ENCODE measurements at regions not wholly inside any gene's neighbourhood (a gene's known extent, or its start where the extent isn't known, plus 50 kb on each side); places are given as distances from the start of the nearest gene placed in this dataset.
"Not testable (repeated sequence)": the region's sequence is repeated elsewhere in the genome, so short reads cannot be mapped to it uniquely, and the experiment has no call there.

GRCh38 chr1:10948463-10948775 lies 64.0 kb upstream of the TARDBP start:
- DNase-seq, result no peak
- Histone ChIP-seq H3K4me3 (replicated peaks in 1 of 3; ENCODE audit: low read depth in 2 of 3, low read length in 3 of 3) (no peak overlapping the region), H3K9me3 (replicated peaks in 1 of 2; ENCODE audit: control insufficient read depth in 1 of 2, insufficient read depth in 1 of 2, low read length in 2 of 2) (peaks cover 1 to 3% of the 10 kb centered on the region in 2 donors), H3K36me3 (replicated peaks in 1 of 2; ENCODE audit: control insufficient read depth in 1 of 2, insufficient read depth in 2 of 2, low read length in 2 of 2) (no peaks in the 10 kb centered on the region), H3K79me2 (ENCODE audit: insufficient read depth, low read length) (no peaks in the 10 kb centered on the region), H3K4me2 (replicated peaks; ENCODE audit: extremely low read depth, low read length, poor library complexity, severe bottlenecking) (no peak overlapping the region), H3K27me3 (ENCODE audit: control insufficient read depth in 2 of 2, insufficient read depth in 2 of 2, low read length in 2 of 2) (peaks cover 0 to 9% of the 10 kb centered on the region in 2 donors), H2AFZ (ENCODE audit: insufficient read depth, low read depth, low read length, poor library complexity, severe bottlenecking) (no peak overlapping the region), H4K20me1 (ENCODE audit: insufficient read depth, low read length) (no peaks in the 10 kb centered on the region), H3K9ac (ENCODE audit: insufficient read depth, low read length, poor library complexity, severe bottlenecking) (no peak overlapping the region), H3K4me1 (ENCODE audit: control insufficient read depth in 1 of 2, insufficient read depth in 2 of 2, low read length in 2 of 2) (peaks cover 5 to 8% of the 10 kb centered on the region in 2 donors), H3K27ac (ENCODE audit: low read depth in 1 of 2, low read length in 2 of 2) (no peak overlapping the region)
- Mint-ChIP-seq H3K4me3 (no peak overlapping the region), H3K27ac (no peak overlapping the region), H3K27me3 (ENCODE audit: low read depth in 3 of 3) (peaks cover 15 to 22% (median 15%) of the 10 kb centered on the region in 3 donors), H3K9me3 (peaks cover 0 to 3% (median under 1%) of the 10 kb centered on the region in 7 donors), H3K36me3 (no peaks in the 10 kb centered on the region), H3K4me1 (peaks cover 14% of the 10 kb centered on the region)
- intact Hi-C loops (cut with micrococcal nuclease), result loop anchor here in 1 of 2 donors (10.0 kb wide), 1 partner anchor 444 kb away; no protein-coding TSS in a partner anchor
- WGBS (ENCODE audit: insufficient coverage), result 84% methylated on average over 11 of the region's 12 CpGs
- TF ChIP-seq CTCF (IDR thresholded peaks at IDR 0.05), result no peak

- WGBS (ENCODE audit: insufficient coverage), result 85% methylated on average over 15 of the region's 17 CpGs
- TF ChIP-seq CTCF (IDR thresholded peaks at IDR 0.05), result no peak
- H3K27ac Mint-ChIP-seq, result no peak overlapping the region
These were observed 61.9 kb upstream of the TARDBP start for GRCh38 chr1:10950316-10951172.

GRCh38 chr1:10951298-10951697 lies 61.2 kb upstream of the TARDBP start:
- H2AFZ ChIP-seq (ENCODE audit: insufficient read depth, low read depth, low read length, poor library complexity, severe bottlenecking); DNase-seq; H3K4me3 ChIP-seq (replicated peaks in 1 of 3; ENCODE audit: low read depth in 2 of 3, low read length in 3 of 3); H3K27me3 ChIP-seq (ENCODE audit: control insufficient read depth in 2 of 2, insufficient read depth in 2 of 2, low read length in 2 of 2); H3K27ac ChIP-seq (ENCODE audit: low read depth in 1 of 2, low read length in 2 of 2); intact Hi-C loops (cut with micrococcal nuclease); H3K4me2 ChIP-seq (replicated peaks; ENCODE audit: extremely low read depth, low read length, poor library complexity, severe bottlenecking); H3K36me3 Mint-ChIP-seq; H3K9ac ChIP-seq (ENCODE audit: insufficient read depth, low read length, poor library complexity, severe bottlenecking); H3K4me3 Mint-ChIP-seq; H3K4me1 ChIP-seq (ENCODE audit: control insufficient read depth in 1 of 2, insufficient read depth in 2 of 2, low read length in 2 of 2); H4K20me1 ChIP-seq (ENCODE audit: insufficient read depth, low read length); H3K27ac Mint-ChIP-seq; H3K4me1 Mint-ChIP-seq; H3K36me3 ChIP-seq (replicated peaks in 1 of 2; ENCODE audit: control insufficient read depth in 1 of 2, insufficient read depth in 2 of 2, low read length in 2 of 2); H3K27me3 Mint-ChIP-seq (ENCODE audit: low read depth in 3 of 3); H3K79me2 ChIP-seq (ENCODE audit: insufficient read depth, low read length): not testable (repeated sequence)
- H3K9me3 ChIP-seq (replicated peaks in 1 of 2; ENCODE audit: control insufficient read depth in 1 of 2, insufficient read depth in 1 of 2, low read length in 2 of 2), result peaks cover 8 to 15% of the 10 kb centered on the region in 2 donors
- H3K9me3 Mint-ChIP-seq, result peaks cover 3 to 18% (median 13%) of the 10 kb centered on the region in 7 donors
- WGBS (ENCODE audit: insufficient coverage), result 70% methylated on average over 2 of the region's 7 CpGs

More at GRCh38 chr1:10950316-10951172, 61.9 kb upstream of the TARDBP start:
- H3K36me3 ChIP-seq (replicated peaks in 1 of 2; ENCODE audit: control insufficient read depth in 1 of 2, insufficient read depth in 2 of 2, low read length in 2 of 2), result no peaks in the 10 kb centered on the region
- no peak overlapping the region for H3K4me2 ChIP-seq (replicated peaks; ENCODE audit: extremely low read depth, low read length, poor library complexity, severe bottlenecking)
- DNase-seq, result no peak
- no peaks in the 10 kb centered on the region for H3K36me3 Mint-ChIP-seq
- H3K27me3 ChIP-seq (ENCODE audit: control insufficient read depth in 2 of 2, insufficient read depth in 2 of 2, low read length in 2 of 2), result no peaks in the 10 kb centered on the region
- H3K4me3 ChIP-seq (replicated peaks in 1 of 3; ENCODE audit: low read depth in 2 of 3, low read length in 3 of 3), result no peak overlapping the region
- no peak overlapping the region for H2AFZ ChIP-seq (ENCODE audit: insufficient read depth, low read depth, low read length, poor library complexity, severe bottlenecking)
- no peak overlapping the region for H3K9ac ChIP-seq (ENCODE audit: insufficient read depth, low read length, poor library complexity, severe bottlenecking)
- no peaks in the 10 kb centered on the region for H3K79me2 ChIP-seq (ENCODE audit: insufficient read depth, low read length)
- H3K4me1 Mint-ChIP-seq, result peaks cover 2% of the 10 kb centered on the region
- no peak overlapping the region for H3K27ac ChIP-seq (ENCODE audit: low read depth in 1 of 2, low read length in 2 of 2)
- H3K4me3 Mint-ChIP-seq, result no peak overlapping the region
- no peaks in the 10 kb centered on the region for H3K4me1 ChIP-seq (ENCODE audit: control insufficient read depth in 1 of 2, insufficient read depth in 2 of 2, low read length in 2 of 2)
- peaks cover 1 to 3% (median 2%) of the 10 kb centered on the region in 3 donors for H3K27me3 Mint-ChIP-seq (ENCODE audit: low read depth in 3 of 3)
- intact Hi-C loops (cut with micrococcal nuclease), result no loop called here
- H3K9me3 ChIP-seq (replicated peaks in 1 of 2; ENCODE audit: control insufficient read depth in 1 of 2, insufficient read depth in 1 of 2, low read length in 2 of 2), result peaks cover 8 to 15% of the 10 kb centered on the region in 2 donors
- no peaks in the 10 kb centered on the region for H4K20me1 ChIP-seq (ENCODE audit: insufficient read depth, low read length)
- H3K9me3 Mint-ChIP-seq, result peaks cover 3 to 18% (median 13%) of the 10 kb centered on the region in 7 donors

All from CD14-positive monocyte (primary cell).